PFSK-1 (cell line): ENCODE measurements at regions not wholly inside any gene's neighbourhood (a gene's known extent, or its start where the extent isn't known, plus 50 kb on each side); places are given as distances from the start of the nearest gene placed in this dataset.

Source experiments
- POLR2AphosphoS5 ChIP-seq: IDR thresholded peaks from 2 replicates; pipeline ENCODE4 v1.6.1; 2012; ENCODE audit warnings: low read depth, mild to moderate bottlenecking, control low read depth, low read length, moderate library complexity
- TAF1 ChIP-seq: IDR thresholded peaks from 2 replicates; pipeline ENCODE4 v1.6.1; 2012; ENCODE audit warnings: low read length, control low read depth, borderline replicate concordance; ENCODE audit not compliant: insufficient read depth
- TF ChIP-seq, protein P1 (sequence below), 2 experiments: IDR thresholded peaks; 2 replicates each; pipeline versions ENCODE4 v1.6.1 to v1.8.0; 2011 to 2012; ENCODE audit warnings: low read depth in 2 of 2, low read length in 2 of 2, control low read depth in 1 of 2, inconsistent platforms in 1 of 2, mild to moderate bottlenecking in 1 of 2, moderate library complexity in 1 of 2; ENCODE audit not compliant: insufficient read depth in 1 of 2

DNA sequence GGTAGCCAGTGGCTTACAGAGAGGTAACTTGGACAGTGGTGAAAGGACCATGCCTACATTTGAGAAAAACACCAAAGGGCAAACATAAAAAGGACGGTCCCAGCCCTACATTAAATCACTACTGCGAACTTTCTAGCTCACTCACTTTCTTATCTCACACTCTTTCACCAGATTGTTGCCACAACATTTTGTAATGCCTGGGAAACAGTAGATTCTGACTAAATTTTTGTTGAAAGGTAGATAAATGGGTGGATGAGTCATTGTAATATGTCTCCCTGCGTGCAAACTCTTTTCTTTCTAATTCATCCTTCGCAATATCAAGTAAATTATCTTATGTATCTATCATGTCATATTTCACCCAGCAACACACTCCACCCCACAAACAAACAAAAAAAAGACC is 192.2 kb downstream of the IRS1 start:
- TF ChIP-seq, protein P1, sequence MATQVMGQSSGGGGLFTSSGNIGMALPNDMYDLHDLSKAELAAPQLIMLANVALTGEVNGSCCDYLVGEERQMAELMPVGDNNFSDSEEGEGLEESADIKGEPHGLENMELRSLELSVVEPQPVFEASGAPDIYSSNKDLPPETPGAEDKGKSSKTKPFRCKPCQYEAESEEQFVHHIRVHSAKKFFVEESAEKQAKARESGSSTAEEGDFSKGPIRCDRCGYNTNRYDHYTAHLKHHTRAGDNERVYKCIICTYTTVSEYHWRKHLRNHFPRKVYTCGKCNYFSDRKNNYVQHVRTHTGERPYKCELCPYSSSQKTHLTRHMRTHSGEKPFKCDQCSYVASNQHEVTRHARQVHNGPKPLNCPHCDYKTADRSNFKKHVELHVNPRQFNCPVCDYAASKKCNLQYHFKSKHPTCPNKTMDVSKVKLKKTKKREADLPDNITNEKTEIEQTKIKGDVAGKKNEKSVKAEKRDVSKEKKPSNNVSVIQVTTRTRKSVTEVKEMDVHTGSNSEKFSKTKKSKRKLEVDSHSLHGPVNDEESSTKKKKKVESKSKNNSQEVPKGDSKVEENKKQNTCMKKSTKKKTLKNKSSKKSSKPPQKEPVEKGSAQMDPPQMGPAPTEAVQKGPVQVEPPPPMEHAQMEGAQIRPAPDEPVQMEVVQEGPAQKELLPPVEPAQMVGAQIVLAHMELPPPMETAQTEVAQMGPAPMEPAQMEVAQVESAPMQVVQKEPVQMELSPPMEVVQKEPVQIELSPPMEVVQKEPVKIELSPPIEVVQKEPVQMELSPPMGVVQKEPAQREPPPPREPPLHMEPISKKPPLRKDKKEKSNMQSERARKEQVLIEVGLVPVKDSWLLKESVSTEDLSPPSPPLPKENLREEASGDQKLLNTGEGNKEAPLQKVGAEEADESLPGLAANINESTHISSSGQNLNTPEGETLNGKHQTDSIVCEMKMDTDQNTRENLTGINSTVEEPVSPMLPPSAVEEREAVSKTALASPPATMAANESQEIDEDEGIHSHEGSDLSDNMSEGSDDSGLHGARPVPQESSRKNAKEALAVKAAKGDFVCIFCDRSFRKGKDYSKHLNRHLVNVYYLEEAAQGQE (IDR thresholded peaks at IDR 0.05; ENCODE audit: insufficient read depth in 1 of 2, low read depth in 2 of 2, low read length in 2 of 2) = no peak
- TF ChIP-seq TAF1 = no peak
- no peak for TF ChIP-seq POLR2AphosphoS5
